Muscle of arm (tissue), 1 donor: ENCODE measurements at regions not wholly inside any gene's neighbourhood (a gene's known extent, or its start where the extent isn't known, plus 50 kb on each side); places are given as distances from the start of the nearest gene placed in this dataset.

ENCODE experiments used
- DNase-seq: peaks from one replicate; pipeline ENCODE4 v3.0.0-alpha.2; 2013

- no peak for DNase-seq
These were observed 139.8 kb upstream of the GSE1 start for GRCh38 chr16:85473323-85473722.

GRCh38 chr16:85473909-85474620 is 139.1 kb upstream of the GSE1 start:
- no peak for DNase-seq

- DNase-seq = no peak
These were observed 138.4 kb upstream of the GSE1 start for GRCh38 chr16:85474621-85475217.

GRCh38 chr16:85475233-85475632 is 137.9 kb upstream of the GSE1 start:
- no peak for DNase-seq

GRCh38 chr16:85475691-85476300 is 137.3 kb upstream of the GSE1 start:
- DNase-seq = no peak

GRCh38 chr16:85476389-85476788 is 136.7 kb upstream of the GSE1 start:
- DNase-seq = no peak

- no peak for DNase-seq
These were observed 135.2 kb upstream of the GSE1 start for GRCh38 chr16:85477801-85478363.

- no peak for DNase-seq
These were observed 133.0 kb upstream of the GSE1 start for GRCh38 chr16:85479972-85480726.

- DNase-seq = no peak
These were observed 132.4 kb upstream of the GSE1 start for GRCh38 chr16:85480727-85481101.

GRCh38 chr16:85481206-85481605 is 131.9 kb upstream of the GSE1 start:
- no peak for DNase-seq

GRCh38 chr16:85481738-85482137 is 131.4 kb upstream of the GSE1 start:
- DNase-seq = no peak

- no peak for DNase-seq
These were observed 129.7 kb upstream of the GSE1 start for GRCh38 chr16:85483424-85483823.

GRCh38 chr16:85484347-85485300 is 128.5 kb upstream of the GSE1 start:
- DNase-seq = no peak

GRCh38 chr16:85485379-85485778 is 127.7 kb upstream of the GSE1 start:
- DNase-seq = no peak

- DNase-seq = no peak
These were observed 126.7 kb upstream of the GSE1 start for GRCh38 chr16:85486256-85486915.

- DNase-seq = no peak
These were observed 124.7 kb upstream of the GSE1 start for GRCh38 chr16:85488414-85488813.

- no peak for DNase-seq
These were observed 122.6 kb upstream of the GSE1 start for GRCh38 chr16:85490407-85491057.

GRCh38 chr16:85491058-85491771 is 121.9 kb upstream of the GSE1 start:
- DNase-seq = no peak

- DNase-seq = peak; percentile 27
These were observed 121.3 kb upstream of the GSE1 start for GRCh38 chr16:85491798-85492294.
